ENCODE measurements at regions not wholly inside any gene's neighbourhood (a gene's known extent, or its start where the extent isn't known, plus 50 kb on each side); places are given as distances from the start of the nearest gene placed in this dataset.

DNA sequence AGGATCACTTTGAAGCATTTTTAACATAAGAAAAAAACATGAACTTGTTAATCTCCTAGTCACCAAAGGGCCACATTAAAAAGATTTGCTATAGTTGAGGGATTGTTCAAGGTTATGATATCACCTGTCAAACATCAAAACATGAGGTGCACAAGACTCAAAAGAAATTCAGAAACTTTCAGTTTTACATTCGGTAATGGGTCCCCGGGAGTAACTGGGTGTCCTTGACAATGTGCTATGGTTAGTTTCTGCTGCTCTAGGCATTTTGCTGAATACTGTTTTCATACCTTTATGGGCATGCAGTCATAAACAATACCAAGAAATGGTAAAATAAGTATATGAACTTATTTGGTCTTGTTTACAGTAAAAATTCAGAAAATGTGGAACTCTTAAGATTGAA, 92.8 kb upstream of the EDIL3 start:
- DNase-seq (ENCODE audit: extremely low spot score in 2 of 2), result no peak
- TF ChIP-seq POLR2A (IDR thresholded peaks at IDR 0.05), result no peak
- TF ChIP-seq POLR2AphosphoS5 (IDR thresholded peaks at IDR 0.05; ENCODE audit: insufficient read depth in 1 of 2, low read depth in 1 of 2), result no peak
- TF ChIP-seq CTCF (IDR thresholded peaks at IDR 0.05), result no peak
- intact Hi-C loops (cut with DNase I), result no loop called here
- H3K27me3 ChIP-seq, result no peaks in the 10 kb centered on the region
- no peak overlapping the region for H3K27ac ChIP-seq
- no peaks in the 10 kb centered on the region for H3K9me3 ChIP-seq
- H3K4me3 ChIP-seq, result no peak overlapping the region
- H3K36me3 ChIP-seq, result no peaks in the 10 kb centered on the region
- H3K4me1 ChIP-seq, result no peaks in the 10 kb centered on the region

- Histone ChIP-seq H3K36me3 (no peaks in the 10 kb centered on the region), H3K27ac (no peak overlapping the region), H3K4me3 (no peak overlapping the region), H3K9me3 (no peaks in the 10 kb centered on the region), H3K27me3 (no peaks in the 10 kb centered on the region), H3K4me1 (no peaks in the 10 kb centered on the region)
- DNase-seq (ENCODE audit: extremely low spot score in 2 of 2), result no peak
- intact Hi-C loops (cut with DNase I), result no loop called here
- TF ChIP-seq CTCF (IDR thresholded peaks at IDR 0.05) (no peak), POLR2AphosphoS5 (IDR thresholded peaks at IDR 0.05; ENCODE audit: insufficient read depth in 1 of 2, low read depth in 1 of 2) (no peak), POLR2A (IDR thresholded peaks at IDR 0.05) (no peak)
Measured at GRCh38 chr5:84474126-84474525, 89.4 kb upstream of the EDIL3 start.

- no peak overlapping the region for H3K4me3 ChIP-seq
- no peaks in the 10 kb centered on the region for H3K4me1 ChIP-seq
- H3K36me3 ChIP-seq, result no peaks in the 10 kb centered on the region
- intact Hi-C loops (cut with DNase I), result no loop called here
- H3K9me3 ChIP-seq, result no peaks in the 10 kb centered on the region
- DNase-seq (ENCODE audit: extremely low spot score in 2 of 2), result no peak
- H3K27ac ChIP-seq, result no peak overlapping the region
- no peaks in the 10 kb centered on the region for H3K27me3 ChIP-seq
- TF ChIP-seq POLR2AphosphoS5 (IDR thresholded peaks at IDR 0.05; ENCODE audit: insufficient read depth in 1 of 2, low read depth in 1 of 2) (no peak), POLR2A (IDR thresholded peaks at IDR 0.05) (no peak), CTCF (IDR thresholded peaks at IDR 0.05) (no peak)
Measured at GRCh38 chr5:84453405-84453804, 68.7 kb upstream of the EDIL3 start.

DNA sequence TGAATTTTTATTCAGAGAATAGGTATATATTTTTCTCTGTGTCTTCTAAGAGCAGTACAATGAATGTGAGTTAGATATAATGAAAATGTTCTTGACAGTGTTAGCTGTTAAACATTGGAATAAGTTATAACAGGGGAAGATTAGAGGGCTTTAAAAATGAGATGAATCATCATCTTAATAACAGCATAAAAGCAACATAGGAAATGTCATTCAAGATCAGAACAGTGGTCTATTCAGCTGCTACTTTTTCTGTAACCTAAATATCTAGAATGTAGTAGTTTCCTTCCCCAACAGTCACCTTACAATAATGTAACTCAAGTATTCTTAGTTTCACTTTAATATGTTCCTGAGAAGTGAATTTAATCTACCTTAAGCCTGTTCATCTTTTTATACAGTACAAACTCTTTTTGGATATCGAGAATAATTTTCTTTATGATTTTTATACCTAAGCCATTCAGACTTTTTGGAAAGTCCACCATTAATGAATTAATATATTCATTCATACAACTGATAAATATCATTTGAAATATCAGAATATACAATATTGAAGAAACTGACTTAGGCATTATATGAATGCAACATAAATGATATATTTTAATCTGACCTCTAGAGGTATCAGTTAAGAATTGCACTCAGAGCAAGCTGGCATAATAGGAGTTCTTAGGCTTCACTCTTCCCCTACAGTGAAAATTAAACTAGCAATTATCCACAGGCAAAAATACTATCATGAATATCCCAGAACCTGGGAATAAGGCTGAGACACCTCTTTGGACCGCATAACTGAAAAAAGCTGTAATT, 66.1 kb upstream of the EDIL3 start:
- Histone ChIP-seq H3K4me1 (no peaks in the 10 kb centered on the region), H3K27me3 (no peaks in the 10 kb centered on the region), H3K9me3 (no peaks in the 10 kb centered on the region), H3K27ac (no peak overlapping the region), H3K36me3 (no peaks in the 10 kb centered on the region), H3K4me3 (no peak overlapping the region)
- intact Hi-C loops (cut with DNase I), result no loop called here
- DNase-seq (ENCODE audit: extremely low spot score in 2 of 2), result no peak
- TF ChIP-seq POLR2A (IDR thresholded peaks at IDR 0.05) (no peak), CTCF (IDR thresholded peaks at IDR 0.05) (no peak), POLR2AphosphoS5 (IDR thresholded peaks at IDR 0.05; ENCODE audit: insufficient read depth in 1 of 2, low read depth in 1 of 2) (no peak)

DNA sequence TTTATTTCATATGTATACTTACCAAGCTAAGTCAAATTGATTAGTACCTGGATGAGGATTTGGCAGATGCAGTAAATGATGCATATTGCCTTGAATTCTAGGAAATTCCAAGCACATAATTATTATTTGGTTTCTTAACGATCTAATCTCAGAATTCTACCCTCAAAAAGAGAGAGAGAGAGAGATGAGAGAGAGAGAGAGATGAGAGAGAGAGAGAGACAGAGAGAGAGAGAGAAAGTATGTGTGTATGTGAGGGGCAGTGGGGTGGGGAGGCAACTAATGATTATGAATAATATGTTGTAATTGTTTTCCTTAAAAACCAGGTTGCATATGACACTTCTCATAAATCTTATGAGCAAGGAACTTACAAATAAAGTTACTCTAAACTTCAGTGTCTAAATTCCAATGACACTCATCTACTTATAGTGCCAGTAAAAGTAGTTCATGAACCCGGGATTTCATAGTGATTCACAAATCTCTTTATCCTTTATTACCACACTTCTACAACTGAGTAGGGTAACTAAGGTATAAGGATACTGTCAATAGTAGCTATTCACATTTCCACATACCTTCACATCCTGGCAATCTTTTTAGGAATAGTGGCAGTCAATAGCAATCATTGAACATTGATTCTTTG, 60.5 kb upstream of the EDIL3 start:
- Histone ChIP-seq H3K9me3 (no peaks in the 10 kb centered on the region), H3K27me3 (no peaks in the 10 kb centered on the region), H3K36me3 (no peaks in the 10 kb centered on the region), H3K4me1 (no peaks in the 10 kb centered on the region), H3K27ac (no peak overlapping the region), H3K4me3 (no peak overlapping the region)
- TF ChIP-seq POLR2AphosphoS5 (IDR thresholded peaks at IDR 0.05; ENCODE audit: insufficient read depth in 1 of 2, low read depth in 1 of 2) (no peak), POLR2A (IDR thresholded peaks at IDR 0.05) (no peak), CTCF (IDR thresholded peaks at IDR 0.05) (no peak)
- intact Hi-C loops (cut with DNase I), result no loop called here
- no peak for DNase-seq (ENCODE audit: extremely low spot score in 2 of 2)
